Activated CD4-positive, alpha-beta memory T cell treated with anti-CD3 and anti-CD28 coated beads for 36 hours (primary cell): ENCODE measurements at regions not wholly inside any gene's neighbourhood (a gene's known extent, or its start where the extent isn't known, plus 50 kb on each side); places are given as distances from the start of the nearest gene placed in this dataset.
"Not testable (repeated sequence)": the region's sequence is repeated elsewhere in the genome, so short reads cannot be mapped to it uniquely, and the experiment has no call there.

Experiments
- CTCF ChIA-PET: fragments of 350-600 bp; sonication (Branson Sonifier 250); formaldehyde crosslinking; loops from one replicate; lab custom pipeline; 2021; ENCODE audit warnings: antibody characterized with exemption, inconsistent platforms; lab: Charles Lee
- POLR2A ChIA-PET: fragments of 350-600 bp; sonication (Branson Sonifier 250); formaldehyde crosslinking; loops from one replicate; lab custom pipeline; 2021; ENCODE audit warnings: antibody characterized with exemption; lab: Charles Lee
- DNase-seq: peaks from one replicate; pipeline ENCODE4 v3.0.0-alpha.2; 2020
- H3K27ac Mint-ChIP-seq: one replicate; pipeline ENCODE4 v1.8.0; 2021; ENCODE audit warnings: mixed read lengths
- H3K27me3 Mint-ChIP-seq: one replicate; pipeline ENCODE4 v1.8.0; 2021; ENCODE audit warnings: mixed read lengths
- H3K36me3 Mint-ChIP-seq: one replicate; pipeline ENCODE4 v1.8.0; 2021; ENCODE audit warnings: mixed read lengths
- H3K4me1 Mint-ChIP-seq: one replicate; pipeline ENCODE4 v1.8.0; 2021; ENCODE audit warnings: low read depth, mixed read lengths
- H3K4me3 Mint-ChIP-seq: one replicate; pipeline ENCODE4 v1.8.0; 2021; ENCODE audit warnings: mild to moderate bottlenecking, mixed read lengths
- H3K9me3 Mint-ChIP-seq: one replicate; pipeline ENCODE4 v1.8.0; 2021; ENCODE audit warnings: mixed read lengths
- intact Hi-C: fragments of 100-400 bp; cut with micrococcal nuclease; formaldehyde crosslinking; loops from one replicate; pipeline ENCODE4 v1.15.1; 2023

- intact Hi-C loops = no loop called here
- Mint-ChIP-seq H3K4me3 (no peak overlapping the region), H3K9me3 (no peaks in the 10 kb centered on the region), H3K36me3 (no peaks in the 10 kb centered on the region), H3K27ac (no peak overlapping the region), H3K27me3 (peaks cover 13% of the 10 kb centered on the region), H3K4me1 (no peaks in the 10 kb centered on the region)
- ChIA-PET CTCF (interaction anchor here (1.4 kb wide), 1 partner anchor 358 kb away, joined by 4 read pairs; no protein-coding TSS in a partner anchor), POLR2A (no interaction called here)
- no peak for DNase-seq
Measured at GRCh38 chr6:951399-952181, 258.7 kb upstream of the EXOC2 start.

GRCh38 chr6:947235-947934 is 254.4 kb upstream of the EXOC2 start:
- H3K36me3 Mint-ChIP-seq = no peaks in the 10 kb centered on the region
- no peak for DNase-seq
- no peaks in the 10 kb centered on the region for H3K9me3 Mint-ChIP-seq
- CTCF ChIA-PET = no interaction called here
- intact Hi-C loops = no loop called here
- no peak overlapping the region for H3K27ac Mint-ChIP-seq
- POLR2A ChIA-PET = no interaction called here
- no peaks in the 10 kb centered on the region for H3K27me3 Mint-ChIP-seq
- H3K4me1 Mint-ChIP-seq = no peaks in the 10 kb centered on the region
- H3K4me3 Mint-ChIP-seq = no peak overlapping the region

- CTCF ChIA-PET = no interaction called here
Measured at GRCh38 chr6:946546-946945, 253.6 kb upstream of the EXOC2 start.

GRCh38 chr6:939526-940252 is 246.8 kb upstream of the EXOC2 start:
- Mint-ChIP-seq H3K9me3 (no peaks in the 10 kb centered on the region), H3K27ac (no peak overlapping the region), H3K27me3 (peaks cover 3% of the 10 kb centered on the region), H3K36me3 (no peaks in the 10 kb centered on the region), H3K4me3 (no peak overlapping the region), H3K4me1 (no peaks in the 10 kb centered on the region)
- DNase-seq = no peak
- CTCF ChIA-PET = no interaction called here
- intact Hi-C loops = no loop called here
- POLR2A ChIA-PET = no interaction called here

More at GRCh38 chr6:946546-946945, 253.6 kb upstream of the EXOC2 start:
- no peak for DNase-seq
- H3K4me3 Mint-ChIP-seq = no peak overlapping the region
- no peaks in the 10 kb centered on the region for H3K36me3 Mint-ChIP-seq
- H3K27me3 Mint-ChIP-seq = no peaks in the 10 kb centered on the region
- intact Hi-C loops = no loop called here
- H3K4me1 Mint-ChIP-seq = no peaks in the 10 kb centered on the region
- no peak overlapping the region for H3K27ac Mint-ChIP-seq
- POLR2A ChIA-PET = no interaction called here
- H3K9me3 Mint-ChIP-seq = no peaks in the 10 kb centered on the region

- intact Hi-C loops = no loop called here
- no peak for DNase-seq
- Mint-ChIP-seq H3K4me3 (no peak overlapping the region), H3K36me3 (no peaks in the 10 kb centered on the region), H3K27ac (no peak overlapping the region), H3K4me1 (no peaks in the 10 kb centered on the region), H3K27me3 (peaks cover 3% of the 10 kb centered on the region), H3K9me3 (no peaks in the 10 kb centered on the region)
- POLR2A ChIA-PET = no interaction called here
- CTCF ChIA-PET = no interaction called here
Measured at GRCh38 chr6:938916-939315, 246.0 kb upstream of the EXOC2 start.

GRCh38 chr6:938271-938905 is 245.4 kb upstream of the EXOC2 start:
- H3K4me1 Mint-ChIP-seq = no peaks in the 10 kb centered on the region
- intact Hi-C loops = no loop called here

GRCh38 chr6:935582-935981 is 242.6 kb upstream of the EXOC2 start:
- H3K27ac Mint-ChIP-seq = no peak overlapping the region

More at GRCh38 chr6:938271-938905, 245.4 kb upstream of the EXOC2 start:
- no peak for DNase-seq
- ChIA-PET POLR2A (no interaction called here), CTCF (no interaction called here)
- Mint-ChIP-seq H3K4me3 (no peak overlapping the region), H3K36me3 (no peaks in the 10 kb centered on the region), H3K27ac (no peak overlapping the region), H3K9me3 (no peaks in the 10 kb centered on the region), H3K27me3 (peaks cover 3% of the 10 kb centered on the region)

GRCh38 chr6:934686-935085 is 241.7 kb upstream of the EXOC2 start:
- Mint-ChIP-seq H3K4me3 (no peak overlapping the region), H3K36me3 (no peaks in the 10 kb centered on the region), H3K27ac (no peak overlapping the region), H3K9me3 (no peaks in the 10 kb centered on the region), H3K27me3 (peaks cover 3% of the 10 kb centered on the region), H3K4me1 (no peaks in the 10 kb centered on the region)
- POLR2A ChIA-PET = no interaction called here
- DNase-seq = no peak
- intact Hi-C loops = no loop called here
- CTCF ChIA-PET = no interaction called here

More at GRCh38 chr6:935582-935981, 242.6 kb upstream of the EXOC2 start:
- Mint-ChIP-seq H3K36me3 (no peaks in the 10 kb centered on the region), H3K27me3 (peaks cover 3% of the 10 kb centered on the region), H3K9me3 (no peaks in the 10 kb centered on the region), H3K4me3 (no peak overlapping the region), H3K4me1 (no peaks in the 10 kb centered on the region)
- ChIA-PET POLR2A (no interaction called here), CTCF (no interaction called here)
- DNase-seq = no peak
- intact Hi-C loops = no loop called here

GRCh38 chr6:931919-932318 is 239.0 kb upstream of the EXOC2 start:
- H3K4me1 Mint-ChIP-seq, CTCF ChIA-PET, DNase-seq, H3K4me3 Mint-ChIP-seq, H3K36me3 Mint-ChIP-seq, H3K27me3 Mint-ChIP-seq, intact Hi-C loops, H3K9me3 Mint-ChIP-seq, H3K27ac Mint-ChIP-seq, POLR2A ChIA-PET: not testable (repeated sequence)

GRCh38 chr6:927157-927556 is 234.2 kb upstream of the EXOC2 start:
- POLR2A ChIA-PET = no interaction called here
- peaks cover 2% of the 10 kb centered on the region for H3K9me3 Mint-ChIP-seq
- DNase-seq = no peak
- CTCF ChIA-PET = no interaction called here
- H3K4me1 Mint-ChIP-seq = no peaks in the 10 kb centered on the region
- H3K27me3 Mint-ChIP-seq = peaks cover 20% of the 10 kb centered on the region
- no peak overlapping the region for H3K4me3 Mint-ChIP-seq
- no peak overlapping the region for H3K27ac Mint-ChIP-seq
- H3K36me3 Mint-ChIP-seq = no peaks in the 10 kb centered on the region
- intact Hi-C loops = no loop called here

GRCh38 chr6:925656-926213 is 232.8 kb upstream of the EXOC2 start:
- H3K27me3 Mint-ChIP-seq = peaks cover 20% of the 10 kb centered on the region
- no peaks in the 10 kb centered on the region for H3K36me3 Mint-ChIP-seq
- H3K4me1 Mint-ChIP-seq = no peaks in the 10 kb centered on the region
- intact Hi-C loops = no loop called here
- no peak for DNase-seq
- no peak overlapping the region for H3K27ac Mint-ChIP-seq
- peaks cover 14% of the 10 kb centered on the region for H3K9me3 Mint-ChIP-seq
- ChIA-PET POLR2A (no interaction called here), CTCF (no interaction called here)
- no peak overlapping the region for H3K4me3 Mint-ChIP-seq

- H3K36me3 Mint-ChIP-seq = no peaks in the 10 kb centered on the region
- H3K4me3 Mint-ChIP-seq = no peak overlapping the region
- POLR2A ChIA-PET = no interaction called here
- H3K27me3 Mint-ChIP-seq = peaks cover 20% of the 10 kb centered on the region
- CTCF ChIA-PET = no interaction called here
- intact Hi-C loops = no loop called here
- DNase-seq = no peak
- H3K9me3 Mint-ChIP-seq = peaks cover 20% of the 10 kb centered on the region
- H3K4me1 Mint-ChIP-seq = no peaks in the 10 kb centered on the region
- no peak overlapping the region for H3K27ac Mint-ChIP-seq
Measured at GRCh38 chr6:924661-925060, 231.7 kb upstream of the EXOC2 start.
